ENCODE measurements at regions not wholly inside any gene's neighbourhood (a gene's known extent, or its start where the extent isn't known, plus 50 kb on each side); places are given as distances from the start of the nearest gene placed in this dataset.

DNA sequence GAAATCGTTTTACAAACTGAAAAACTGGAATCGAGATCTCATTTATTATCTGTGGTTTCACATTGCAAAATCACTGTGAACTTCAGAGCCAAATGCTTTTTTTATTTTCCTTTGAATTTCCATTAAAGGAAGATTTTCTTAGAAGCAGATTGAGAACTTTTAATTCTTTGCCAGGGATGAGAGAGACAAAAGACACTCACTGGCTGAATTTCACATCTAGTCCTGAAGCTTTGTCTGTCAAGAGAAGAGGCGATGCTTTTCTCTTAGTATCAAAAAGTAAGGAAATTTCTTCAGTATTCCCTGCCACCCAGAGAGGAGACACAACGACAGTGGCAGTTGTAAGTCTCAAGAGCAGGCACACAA is 141.8 kb downstream of the TMEM200A start:
- TF ChIP-seq EZH2 (IDR thresholded peaks at IDR 0.05; ENCODE audit: borderline replicate concordance, insufficient read depth, low read depth, low read length, poor library complexity, severe bottlenecking), result no peak
- TF ChIP-seq, protein P1, sequence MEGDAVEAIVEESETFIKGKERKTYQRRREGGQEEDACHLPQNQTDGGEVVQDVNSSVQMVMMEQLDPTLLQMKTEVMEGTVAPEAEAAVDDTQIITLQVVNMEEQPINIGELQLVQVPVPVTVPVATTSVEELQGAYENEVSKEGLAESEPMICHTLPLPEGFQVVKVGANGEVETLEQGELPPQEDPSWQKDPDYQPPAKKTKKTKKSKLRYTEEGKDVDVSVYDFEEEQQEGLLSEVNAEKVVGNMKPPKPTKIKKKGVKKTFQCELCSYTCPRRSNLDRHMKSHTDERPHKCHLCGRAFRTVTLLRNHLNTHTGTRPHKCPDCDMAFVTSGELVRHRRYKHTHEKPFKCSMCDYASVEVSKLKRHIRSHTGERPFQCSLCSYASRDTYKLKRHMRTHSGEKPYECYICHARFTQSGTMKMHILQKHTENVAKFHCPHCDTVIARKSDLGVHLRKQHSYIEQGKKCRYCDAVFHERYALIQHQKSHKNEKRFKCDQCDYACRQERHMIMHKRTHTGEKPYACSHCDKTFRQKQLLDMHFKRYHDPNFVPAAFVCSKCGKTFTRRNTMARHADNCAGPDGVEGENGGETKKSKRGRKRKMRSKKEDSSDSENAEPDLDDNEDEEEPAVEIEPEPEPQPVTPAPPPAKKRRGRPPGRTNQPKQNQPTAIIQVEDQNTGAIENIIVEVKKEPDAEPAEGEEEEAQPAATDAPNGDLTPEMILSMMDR (IDR thresholded peaks at IDR 0.05), result no peak
- Histone ChIP-seq H2AFZ (ENCODE audit: insufficient read depth, low read depth, low read length, poor library complexity, severe bottlenecking) (no peak overlapping the region), H3K27ac (ENCODE audit: low read length in 2 of 2) (no peak overlapping the region), H3K9me3 (ENCODE audit: control extremely low read depth in 1 of 3, control insufficient read depth in 2 of 3, insufficient read depth in 1 of 3, low read length in 2 of 3) (peaks cover 0 to 4% (median 3%) of the 10 kb centered on the region in 3 donors), H3K9ac (ENCODE audit: low read length) (no peak overlapping the region), H3K36me3 (replicated peaks in 1 of 2; ENCODE audit: control extremely low read depth in 1 of 2, control insufficient read depth in 1 of 2, extremely low read depth in 1 of 2, insufficient read depth in 2 of 2, low read length in 1 of 2) (no peaks in the 10 kb centered on the region), H3K4me3 (ENCODE audit: control extremely low read depth in 1 of 5, extremely low read depth in 1 of 5, insufficient read depth in 1 of 5, low read depth in 2 of 5, low read length in 4 of 5) (no peak overlapping the region), H3K4me1 (ENCODE audit: control insufficient read depth in 2 of 2, insufficient read depth in 2 of 2, low read length in 2 of 2) (peaks cover 3 to 7% of the 10 kb centered on the region in 2 donors), H3K27me3 (replicated peaks in 1 of 4; ENCODE audit: control extremely low read depth in 1 of 4, control insufficient read depth in 3 of 4, insufficient read depth in 4 of 4, low read length in 3 of 4) (no peaks in the 10 kb centered on the region), H3K4me2 (replicated peaks; ENCODE audit: low read depth, low read length, poor library complexity, severe bottlenecking) (no peak overlapping the region), H3K79me2 (ENCODE audit: control insufficient read depth, insufficient read depth, low read length) (no peaks in the 10 kb centered on the region), H4K20me1 (ENCODE audit: control insufficient read depth, insufficient read depth, low read length, poor library complexity, severe bottlenecking) (no peaks in the 10 kb centered on the region)
- Mint-ChIP-seq H3K27me3 (no peaks in the 10 kb centered on the region), H3K4me3 (no peak overlapping the region), H3K4me1 (peaks cover 11% of the 10 kb centered on the region), H3K27ac (no peak overlapping the region), H3K9me3 (ENCODE audit: insufficient read depth) (no peaks in the 10 kb centered on the region)
- no peak for DNase-seq
- no CpG with 5 or more reads among the region's 4 CpGs for WGBS (ENCODE audit: insufficient coverage)
- ChIA-PET POLR2A (no interaction called here), CTCF (no interaction called here)
- ATAC-seq (ENCODE audit: low read depth), result no peak
- intact Hi-C loops (cut with micrococcal nuclease), result no loop called here

DNA sequence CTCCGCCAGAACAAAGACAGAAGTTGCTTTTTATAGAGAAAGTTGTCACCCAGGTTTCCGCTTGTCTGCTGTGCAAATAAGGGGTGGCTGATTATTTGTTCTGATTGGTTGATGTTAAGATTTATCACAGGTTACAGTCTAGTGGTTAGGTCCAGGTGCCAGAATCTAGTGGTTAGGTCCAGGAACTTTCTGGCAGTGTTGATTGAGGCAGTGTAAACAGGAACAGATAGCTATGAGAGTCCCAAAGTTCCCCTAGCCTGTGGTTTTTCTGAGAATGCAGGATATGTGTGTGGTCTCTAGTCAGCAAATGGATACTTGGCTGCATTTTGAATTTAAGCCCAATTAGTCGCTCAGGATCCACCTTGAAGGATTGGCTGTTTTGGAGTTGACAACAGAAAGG is 148.0 kb downstream of the TMEM200A start:
- CTCF ChIA-PET, result no interaction called here
- H3K36me3 ChIP-seq (replicated peaks in 1 of 2; ENCODE audit: control extremely low read depth in 1 of 2, control insufficient read depth in 1 of 2, extremely low read depth in 1 of 2, insufficient read depth in 2 of 2, low read length in 1 of 2), result no peaks in the 10 kb centered on the region
- no peaks in the 10 kb centered on the region for H3K79me2 ChIP-seq (ENCODE audit: control insufficient read depth, insufficient read depth, low read length)
- Mint-ChIP-seq H3K27me3 (no peaks in the 10 kb centered on the region), H3K9me3 (ENCODE audit: insufficient read depth) (peaks cover 11% of the 10 kb centered on the region), H3K4me3 (peak overlapping the region; percentile 57), H3K27ac (peak overlapping the region; percentile 86), H3K4me1 (peaks cover 47% of the 10 kb centered on the region)
- intact Hi-C loops (cut with micrococcal nuclease), result no loop called here
- peak overlapping the region; percentile 46 for H3K9ac ChIP-seq (ENCODE audit: low read length)
- peak overlapping the region; percentile 64 for H3K4me2 ChIP-seq (replicated peaks; ENCODE audit: low read depth, low read length, poor library complexity, severe bottlenecking)
- H3K4me3 ChIP-seq (ENCODE audit: control extremely low read depth in 1 of 5, extremely low read depth in 1 of 5, insufficient read depth in 1 of 5, low read depth in 2 of 5, low read length in 4 of 5), result peak overlapping the region in 1 of 5 experiments; percentile 15
- H2AFZ ChIP-seq (ENCODE audit: insufficient read depth, low read depth, low read length, poor library complexity, severe bottlenecking), result peak overlapping the region; percentile 30
- TF ChIP-seq EZH2 (IDR thresholded peaks at IDR 0.05; ENCODE audit: borderline replicate concordance, insufficient read depth, low read depth, low read length, poor library complexity, severe bottlenecking), result no peak
- TF ChIP-seq, protein P1 (IDR thresholded peaks at IDR 0.05), result no peak
- H3K27me3 ChIP-seq (replicated peaks in 1 of 4; ENCODE audit: control extremely low read depth in 1 of 4, control insufficient read depth in 3 of 4, insufficient read depth in 4 of 4, low read length in 3 of 4), result no peaks in the 10 kb centered on the region
- ATAC-seq (ENCODE audit: low read depth) (peak; percentile 79), DNase-seq (peak; percentile 65)
- H4K20me1 ChIP-seq (ENCODE audit: control insufficient read depth, insufficient read depth, low read length, poor library complexity, severe bottlenecking), result no peaks in the 10 kb centered on the region
- POLR2A ChIA-PET, result interaction anchor here (0.6 kb wide), 1 partner anchor 437 kb away, joined by 10 read pairs; no protein-coding TSS in a partner anchor
- H3K9me3 ChIP-seq (ENCODE audit: control extremely low read depth in 1 of 3, control insufficient read depth in 2 of 3, insufficient read depth in 1 of 3, low read length in 2 of 3), result peaks cover 0 to 7% (median 3%) of the 10 kb centered on the region in 3 donors
- peaks cover 17 to 28% of the 10 kb centered on the region in 2 donors for H3K4me1 ChIP-seq (ENCODE audit: control insufficient read depth in 2 of 2, insufficient read depth in 2 of 2, low read length in 2 of 2)
- WGBS (ENCODE audit: insufficient coverage), result 5% methylated on average over 2 of the region's 3 CpGs
- peak overlapping the region in 1 of 2 donors; percentile 85 for H3K27ac ChIP-seq (ENCODE audit: low read length in 2 of 2)
